Adrenal gland (tissue), 9 donors: ENCODE measurements at regions not wholly inside any gene's neighbourhood (a gene's known extent, or its start where the extent isn't known, plus 50 kb on each side); places are given as distances from the start of the nearest gene placed in this dataset.
A peak's percentile ranks its signal among the peaks of the same experiment; 100 is the strongest.

Experiments
- DNase-seq, 7 donors: peaks; one replicate each; pipeline ENCODE4 v3.0.0-alpha.2; 2019 to 2020
- H3K27ac ChIP-seq, 5 donors: fragments of 200-600 bp; sonication (generic) in 4 of 5; 1 replicate in 3 of 5; 2 replicates in 2 of 5; pipeline versions ENCODE4 v1.5.1 to v1.8.0; 2016 to 2020; ENCODE audit warnings: mild to moderate bottlenecking in 1 of 5
- H3K27me3 ChIP-seq: fragments of 200-600 bp; 2 replicates; pipeline ENCODE4 v1.8.0; 2021
- H3K36me3 ChIP-seq, 2 donors: fragments of 200-600 bp; replicated peaks in 1 of 2; 1 replicate in 1 of 2; 2 replicates in 1 of 2; pipeline versions ENCODE4 v1.5.1 to v1.8.0; 2018 to 2022
- H3K4me1 ChIP-seq, 2 donors: fragments of 200-600 bp; replicated peaks in 1 of 2; 1 replicate in 1 of 2; 2 replicates in 1 of 2; pipeline versions ENCODE4 v1.5.1 to v1.8.0; 2018 to 2021
- H3K4me3 ChIP-seq, 4 donors: fragments of 200-600 bp; sonication (generic) in 3 of 4; one replicate each; pipeline ENCODE4 v1.5.1; 2016 to 2018
- H3K9me3 ChIP-seq, 3 donors: fragments of 200-600 bp; sonication (generic) in 1 of 3; replicated peaks in 1 of 3; 1 replicate in 2 of 3; 2 replicates in 1 of 3; pipeline versions ENCODE4 v1.5.1 to v1.8.0; 2016 to 2021
- POLR2A ChIP-seq, 2 donors: fragments of 450-650 bp; IDR thresholded peaks; one replicate each; pipeline ENCODE4 v1.6.1; 2017; ENCODE audit warnings: antibody characterized with exemption in 2 of 2, mild to moderate bottlenecking in 2 of 2, moderate library complexity in 1 of 2
- WGBS, 4 donors: extraction: QIAGEN DNeasy Blood & Tissue Kit in 2 of 4; methylation state at CpG; one replicate each; pipeline versions ENCODE4 v1.1.5 to v1.1.7; 2013 to 2017; 5-methylcytosine and 5-hydroxymethylcytosine counted together
- intact Hi-C, 2 donors: fragments of 100-400 bp; cut with DNase I; formaldehyde crosslinking; loops; one replicate each; pipeline versions ENCODE4 v1.14.1 to v1.15.0; 2022 to 2023
- TF ChIP-seq, protein P1 (sequence below), 6 experiments: fragments of 450-650 bp in 4 of 6; fragments of 200-600 bp in 2 of 6; sonication (generic) in 1 of 6; IDR thresholded peaks; 1 replicate in 5 of 6; 2 replicates in 1 of 6; pipeline versions ENCODE4 v1.5.1 to v1.8.0; 2016 to 2021; ENCODE audit warnings: antibody characterized with exemption in 6 of 6, mild to moderate bottlenecking in 2 of 6, moderate library complexity in 1 of 6
- donor health status: healthy with polysubstance abuse.
- donor health status: Bipolar disorder and iron deficiency.
- donor health status: DM: yes; HTN: yes; CAD: no.
- donor health status: DM: no; HTN: no; CAD: no.
- donor health status: DM: no; HTN: no; CAD: no.

DNA sequence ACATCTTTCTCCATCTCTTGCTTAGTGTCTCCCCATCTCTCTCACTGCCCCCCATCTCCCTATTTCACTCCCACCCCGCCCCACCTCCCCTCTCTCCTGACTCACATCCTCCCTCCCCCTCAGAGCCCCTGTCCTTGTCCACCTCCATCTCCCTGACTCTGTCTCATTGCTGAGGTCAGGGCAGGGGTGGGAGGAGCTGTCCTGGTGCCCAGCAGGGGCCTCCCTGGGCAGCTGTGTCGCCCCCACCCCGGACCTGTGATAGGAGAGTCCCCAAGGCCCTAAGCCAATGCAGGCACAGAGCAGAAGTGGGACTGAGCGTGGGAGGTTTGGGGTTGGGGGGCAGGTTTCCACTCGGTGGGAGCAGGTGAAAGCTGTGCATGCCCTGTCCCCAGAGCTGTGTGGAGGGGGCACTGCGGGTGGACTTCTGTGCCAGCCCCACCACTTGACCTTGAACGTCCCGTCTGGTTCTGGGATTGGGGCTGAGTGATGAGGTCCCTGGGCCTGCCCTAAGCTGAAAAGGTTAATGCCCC lies 210.8 kb downstream of the TBC1D2B start:
- no peaks in the 10 kb centered on the region for H3K9me3 ChIP-seq
- H3K4me3 ChIP-seq = no peak overlapping the region
- no peak overlapping the region for H3K27ac ChIP-seq
- TF ChIP-seq, protein P1, sequence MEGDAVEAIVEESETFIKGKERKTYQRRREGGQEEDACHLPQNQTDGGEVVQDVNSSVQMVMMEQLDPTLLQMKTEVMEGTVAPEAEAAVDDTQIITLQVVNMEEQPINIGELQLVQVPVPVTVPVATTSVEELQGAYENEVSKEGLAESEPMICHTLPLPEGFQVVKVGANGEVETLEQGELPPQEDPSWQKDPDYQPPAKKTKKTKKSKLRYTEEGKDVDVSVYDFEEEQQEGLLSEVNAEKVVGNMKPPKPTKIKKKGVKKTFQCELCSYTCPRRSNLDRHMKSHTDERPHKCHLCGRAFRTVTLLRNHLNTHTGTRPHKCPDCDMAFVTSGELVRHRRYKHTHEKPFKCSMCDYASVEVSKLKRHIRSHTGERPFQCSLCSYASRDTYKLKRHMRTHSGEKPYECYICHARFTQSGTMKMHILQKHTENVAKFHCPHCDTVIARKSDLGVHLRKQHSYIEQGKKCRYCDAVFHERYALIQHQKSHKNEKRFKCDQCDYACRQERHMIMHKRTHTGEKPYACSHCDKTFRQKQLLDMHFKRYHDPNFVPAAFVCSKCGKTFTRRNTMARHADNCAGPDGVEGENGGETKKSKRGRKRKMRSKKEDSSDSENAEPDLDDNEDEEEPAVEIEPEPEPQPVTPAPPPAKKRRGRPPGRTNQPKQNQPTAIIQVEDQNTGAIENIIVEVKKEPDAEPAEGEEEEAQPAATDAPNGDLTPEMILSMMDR (IDR thresholded peaks at IDR 0.05) = no peak
- TF ChIP-seq POLR2A (IDR thresholded peaks at IDR 0.05) = no peak
- H3K4me1 ChIP-seq = no peaks in the 10 kb centered on the region
- intact Hi-C loops = no loop called here
- H3K27me3 ChIP-seq = no peaks in the 10 kb centered on the region
- DNase-seq = no peak
- no peaks in the 10 kb centered on the region for H3K36me3 ChIP-seq
- WGBS, 4 donors = 36 to 56% (median 44%) methylated on average over 5 to 8 of the region's 8 CpGs

DNA sequence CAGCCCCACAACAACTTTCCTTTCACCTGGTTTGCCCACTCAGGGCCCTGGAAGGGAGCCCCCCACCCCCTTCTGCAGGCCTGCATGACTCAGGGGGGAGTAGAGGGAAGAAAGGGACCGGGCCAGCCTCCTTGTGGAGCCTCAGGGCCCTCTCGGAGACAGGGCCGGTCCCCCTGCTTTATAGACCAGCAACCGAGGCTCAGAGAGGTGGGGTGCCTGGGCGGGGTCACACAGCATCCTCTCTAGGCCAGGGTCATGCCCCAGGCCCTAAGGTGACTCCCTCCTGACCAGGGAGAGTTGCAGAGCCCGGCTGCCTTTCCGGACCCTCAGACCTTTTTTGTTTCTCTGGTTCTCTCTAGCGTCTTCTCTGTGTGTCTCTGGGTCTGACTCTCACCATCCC lies 211.3 kb downstream of the TBC1D2B start:
- WGBS, 4 donors = 79 to 94% (median 82%) methylated on average over 4 to 8 of the region's 8 CpGs
- intact Hi-C loops = no loop called here
- DNase-seq = no peak
- Histone ChIP-seq H3K27ac (no peak overlapping the region), H3K4me3 (no peak overlapping the region), H3K9me3 (no peaks in the 10 kb centered on the region), H3K4me1 (no peaks in the 10 kb centered on the region), H3K27me3 (no peaks in the 10 kb centered on the region), H3K36me3 (no peaks in the 10 kb centered on the region)
- TF ChIP-seq, protein P1 (IDR thresholded peaks at IDR 0.05) = no peak
- no peak for TF ChIP-seq POLR2A (IDR thresholded peaks at IDR 0.05)

GRCh38 chr15:77865701-77866100 lies 211.8 kb downstream of the TBC1D2B start:
- H3K27ac ChIP-seq = no peak overlapping the region
- no peak for DNase-seq
- 71 to 100% (median 92%) methylated on average over 2 to 7 of the region's 7 CpGs for WGBS, 4 donors
- no peaks in the 10 kb centered on the region for H3K9me3 ChIP-seq
- TF ChIP-seq POLR2A (IDR thresholded peaks at IDR 0.05) = no peak
- H3K36me3 ChIP-seq = no peaks in the 10 kb centered on the region
- intact Hi-C loops = no loop called here
- no peaks in the 10 kb centered on the region for H3K4me1 ChIP-seq
- no peak overlapping the region for H3K4me3 ChIP-seq
- no peaks in the 10 kb centered on the region for H3K27me3 ChIP-seq

DNA sequence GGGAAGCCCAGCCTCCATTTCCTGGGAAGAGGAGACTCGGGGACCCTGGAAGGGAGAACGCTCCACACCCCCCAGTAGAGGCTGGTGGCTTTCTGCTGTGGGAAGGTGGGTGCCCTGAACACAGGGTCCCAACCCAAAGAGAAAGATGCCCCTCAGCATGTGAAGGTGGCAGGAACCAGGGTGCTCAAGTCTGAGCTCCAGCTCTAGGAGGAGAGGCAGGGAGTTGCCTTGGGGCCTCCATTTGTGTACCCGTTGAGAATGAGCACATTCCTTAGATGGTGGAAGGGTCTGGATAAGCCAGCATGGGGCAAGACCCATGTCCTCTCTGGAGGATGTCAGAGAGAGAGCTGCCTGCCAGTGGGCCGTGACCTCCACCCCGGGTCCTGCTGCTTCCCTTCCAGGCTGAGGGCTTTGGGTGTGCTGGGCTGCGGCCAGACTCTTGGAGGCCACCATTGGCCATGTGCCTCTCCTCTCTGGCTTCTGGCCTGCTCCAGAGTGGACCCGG lies 212.4 kb downstream of the TBC1D2B start:
- TF ChIP-seq, protein P1 (IDR thresholded peaks at IDR 0.05) = no peak
- no peaks in the 10 kb centered on the region for H3K9me3 ChIP-seq
- peak in 1 of 7 donors; percentile 3 for DNase-seq
- intact Hi-C loops = no loop called here
- WGBS, 4 donors = 76 to 86% (median 82%) methylated on average over 1 to 7 of the region's 7 CpGs
- no peaks in the 10 kb centered on the region for H3K4me1 ChIP-seq
- H3K27ac ChIP-seq = no peak overlapping the region
- no peaks in the 10 kb centered on the region for H3K36me3 ChIP-seq
- H3K4me3 ChIP-seq = no peak overlapping the region
- no peaks in the 10 kb centered on the region for H3K27me3 ChIP-seq
